ENCODE measurements at regions not wholly inside any gene's neighbourhood (a gene's known extent, or its start where the extent isn't known, plus 50 kb on each side); places are given as distances from the start of the nearest gene placed in this dataset.

- no peak for TF ChIP-seq POLR2A (IDR thresholded peaks at IDR 0.05)
- no peak for TF ChIP-seq CTCF (IDR thresholded peaks at IDR 0.05 in 8 of 11, conservative IDR thresholded peaks at IDR 0.05 in 3 of 11)
Measured at GRCh38 chr3:159062734-159063410, 261.0 kb downstream of the MFSD1 start.

Data from spleen (tissue), 7 donors.